A549 (cell line): ENCODE measurements at regions not wholly inside any gene's neighbourhood (a gene's known extent, or its start where the extent isn't known, plus 50 kb on each side); places are given as distances from the start of the nearest gene placed in this dataset.

Source experiments
- CBX8 ChIP-seq: fragments of 200-600 bp; sonication (generic); IDR thresholded peaks from 2 replicates; pipeline ENCODE4 v1.6.1; 2016
- HOXB13 ChIP-seq: fragments of 250-450 bp; sonication (Bioruptor Pico); IDR thresholded peaks from 2 replicates; pipeline ENCODE4 v1.5.0; 2020; ENCODE audit warnings: low read depth, mild to moderate bottlenecking, moderate library complexity
- JUN ChIP-seq, 2 experiments: fragments of >200 bp; sonication (Bioruptor Twin); formaldehyde crosslinking; IDR thresholded peaks; 2 replicates in 1 of 2; 3 replicates in 1 of 2; pipeline ENCODE4 v1.6.1; 2016 to 2017
- POLR2A ChIP-seq: IDR thresholded peaks from 2 replicates; pipeline ENCODE4 v1.6.1; 2012; ENCODE audit warnings: mild to moderate bottlenecking, low read length
- RAD21 ChIP-seq, 2 experiments: fragments of >200 bp in 1 of 2; sonication (Bioruptor Twin) in 1 of 2; formaldehyde crosslinking in 1 of 2; IDR thresholded peaks in 1 of 2; conservative IDR thresholded peaks in 1 of 2; 2 replicates in 1 of 2; 3 replicates in 1 of 2; pipeline ENCODE4 v1.6.1; 2012 to 2018; ENCODE audit warnings: inconsistent platforms in 1 of 2
- SMC3 ChIP-seq: fragments of >200 bp; sonication (Bioruptor Twin); formaldehyde crosslinking; IDR thresholded peaks from 3 replicates; pipeline ENCODE4 v1.6.1; 2018; ENCODE audit warnings: inconsistent platforms
- TF ChIP-seq, protein P1 (sequence below): IDR thresholded peaks from 2 replicates; pipeline ENCODE4 v1.6.1; 2012
- TF ChIP-seq, protein P2 (sequence below): fragments of >200 bp; sonication (Bioruptor Twin); formaldehyde crosslinking; IDR thresholded peaks from 3 replicates; pipeline ENCODE4 v1.5.1; 2016
- TF ChIP-seq, protein P3 (sequence below): fragments of 200-600 bp; sonication (generic); IDR thresholded peaks from 2 replicates; pipeline ENCODE4 v1.6.1; 2016; ENCODE audit warnings: antibody characterized with exemption, mild to moderate bottlenecking, moderate library complexity

DNA sequence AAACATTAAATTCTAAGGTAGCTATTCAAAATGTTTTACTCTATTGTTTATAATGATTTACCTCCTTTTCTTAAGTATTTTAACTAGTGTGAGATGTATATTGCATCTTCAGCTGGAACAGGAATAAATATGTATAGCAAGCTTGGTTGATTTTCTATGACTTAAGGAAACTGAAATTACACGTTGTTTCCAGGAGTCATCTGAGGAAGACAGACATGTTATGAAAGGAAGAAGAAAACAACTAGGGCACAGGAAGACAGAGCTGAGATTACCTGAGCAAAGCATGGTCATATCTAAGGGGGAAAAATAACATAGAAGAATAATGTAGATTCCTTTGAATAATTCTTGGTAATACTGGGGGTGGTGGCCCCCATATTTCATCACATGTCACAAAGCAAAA lies 210.9 kb upstream of the SEMA3E start:
- TF ChIP-seq POLR2A (no peak), CBX8 (no peak), HOXB13 (CRISPR knock-in tag) (no peak), JUN (IDR thresholded peaks at IDR 0.05) (no peak), RAD21 (conservative IDR thresholded peaks at IDR 0.05 in 1 of 2, IDR thresholded peaks at IDR 0.05 in 1 of 2) (no peak), SMC3 (no peak)
- TF ChIP-seq, protein P1, sequence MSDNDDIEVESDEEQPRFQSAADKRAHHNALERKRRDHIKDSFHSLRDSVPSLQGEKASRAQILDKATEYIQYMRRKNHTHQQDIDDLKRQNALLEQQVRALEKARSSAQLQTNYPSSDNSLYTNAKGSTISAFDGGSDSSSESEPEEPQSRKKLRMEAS: no peak
- TF ChIP-seq, protein P2, sequence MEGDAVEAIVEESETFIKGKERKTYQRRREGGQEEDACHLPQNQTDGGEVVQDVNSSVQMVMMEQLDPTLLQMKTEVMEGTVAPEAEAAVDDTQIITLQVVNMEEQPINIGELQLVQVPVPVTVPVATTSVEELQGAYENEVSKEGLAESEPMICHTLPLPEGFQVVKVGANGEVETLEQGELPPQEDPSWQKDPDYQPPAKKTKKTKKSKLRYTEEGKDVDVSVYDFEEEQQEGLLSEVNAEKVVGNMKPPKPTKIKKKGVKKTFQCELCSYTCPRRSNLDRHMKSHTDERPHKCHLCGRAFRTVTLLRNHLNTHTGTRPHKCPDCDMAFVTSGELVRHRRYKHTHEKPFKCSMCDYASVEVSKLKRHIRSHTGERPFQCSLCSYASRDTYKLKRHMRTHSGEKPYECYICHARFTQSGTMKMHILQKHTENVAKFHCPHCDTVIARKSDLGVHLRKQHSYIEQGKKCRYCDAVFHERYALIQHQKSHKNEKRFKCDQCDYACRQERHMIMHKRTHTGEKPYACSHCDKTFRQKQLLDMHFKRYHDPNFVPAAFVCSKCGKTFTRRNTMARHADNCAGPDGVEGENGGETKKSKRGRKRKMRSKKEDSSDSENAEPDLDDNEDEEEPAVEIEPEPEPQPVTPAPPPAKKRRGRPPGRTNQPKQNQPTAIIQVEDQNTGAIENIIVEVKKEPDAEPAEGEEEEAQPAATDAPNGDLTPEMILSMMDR: no peak
- TF ChIP-seq, protein P3, sequence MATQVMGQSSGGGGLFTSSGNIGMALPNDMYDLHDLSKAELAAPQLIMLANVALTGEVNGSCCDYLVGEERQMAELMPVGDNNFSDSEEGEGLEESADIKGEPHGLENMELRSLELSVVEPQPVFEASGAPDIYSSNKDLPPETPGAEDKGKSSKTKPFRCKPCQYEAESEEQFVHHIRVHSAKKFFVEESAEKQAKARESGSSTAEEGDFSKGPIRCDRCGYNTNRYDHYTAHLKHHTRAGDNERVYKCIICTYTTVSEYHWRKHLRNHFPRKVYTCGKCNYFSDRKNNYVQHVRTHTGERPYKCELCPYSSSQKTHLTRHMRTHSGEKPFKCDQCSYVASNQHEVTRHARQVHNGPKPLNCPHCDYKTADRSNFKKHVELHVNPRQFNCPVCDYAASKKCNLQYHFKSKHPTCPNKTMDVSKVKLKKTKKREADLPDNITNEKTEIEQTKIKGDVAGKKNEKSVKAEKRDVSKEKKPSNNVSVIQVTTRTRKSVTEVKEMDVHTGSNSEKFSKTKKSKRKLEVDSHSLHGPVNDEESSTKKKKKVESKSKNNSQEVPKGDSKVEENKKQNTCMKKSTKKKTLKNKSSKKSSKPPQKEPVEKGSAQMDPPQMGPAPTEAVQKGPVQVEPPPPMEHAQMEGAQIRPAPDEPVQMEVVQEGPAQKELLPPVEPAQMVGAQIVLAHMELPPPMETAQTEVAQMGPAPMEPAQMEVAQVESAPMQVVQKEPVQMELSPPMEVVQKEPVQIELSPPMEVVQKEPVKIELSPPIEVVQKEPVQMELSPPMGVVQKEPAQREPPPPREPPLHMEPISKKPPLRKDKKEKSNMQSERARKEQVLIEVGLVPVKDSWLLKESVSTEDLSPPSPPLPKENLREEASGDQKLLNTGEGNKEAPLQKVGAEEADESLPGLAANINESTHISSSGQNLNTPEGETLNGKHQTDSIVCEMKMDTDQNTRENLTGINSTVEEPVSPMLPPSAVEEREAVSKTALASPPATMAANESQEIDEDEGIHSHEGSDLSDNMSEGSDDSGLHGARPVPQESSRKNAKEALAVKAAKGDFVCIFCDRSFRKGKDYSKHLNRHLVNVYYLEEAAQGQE: no peak
